22Rv1 (cell line): ENCODE measurements at regions not wholly inside any gene's neighbourhood (a gene's known extent, or its start where the extent isn't known, plus 50 kb on each side); places are given as distances from the start of the nearest gene placed in this dataset.

ENCODE experiments used
- CTCF ChIP-seq: fragments of 450-650 bp; IDR thresholded peaks from 2 replicates; pipeline ENCODE4 v1.5.1; 2017; ENCODE audit warnings: mild to moderate bottlenecking
- ZFX ChIP-seq: fragments of 450-650 bp; IDR thresholded peaks from 2 replicates; pipeline ENCODE4 v1.6.1; 2017; ENCODE audit warnings: antibody characterized with exemption, borderline replicate concordance

GRCh38 chr4:180657881-180658280, 1585.3 kb upstream of the TENM3 start:
- TF ChIP-seq CTCF (no peak), ZFX (no peak)
